DOHH2 (cell line): ENCODE measurements at regions not wholly inside any gene's neighbourhood (a gene's known extent, or its start where the extent isn't known, plus 50 kb on each side); places are given as distances from the start of the nearest gene placed in this dataset.

Experiments
- CTCF ChIP-seq: fragments of 200-600 bp; sonication (generic); IDR thresholded peaks from one replicate; pipeline ENCODE4 v1.5.1; 2014; ENCODE audit warnings: antibody characterized with exemption, mild to moderate bottlenecking, low read depth, low read length; ENCODE audit not compliant: poor library complexity, severe bottlenecking
- EZH2phosphoT487 ChIP-seq: fragments of 200-600 bp; sonication (generic); IDR thresholded peaks from 2 replicates; pipeline ENCODE4 v1.6.1; 2017; ENCODE audit warnings: borderline replicate concordance, mild to moderate bottlenecking, antibody characterized with exemption, low read length, moderate library complexity, mixed read lengths

- TF ChIP-seq CTCF, result no peak
- no peak for TF ChIP-seq EZH2phosphoT487
These were observed 132.6 kb downstream of the UCHL1 start for GRCh38 chr4:41389356-41389755.
